Esophagus mucosa (tissue), 1 donor: ENCODE measurements at regions not wholly inside any gene's neighbourhood (a gene's known extent, or its start where the extent isn't known, plus 50 kb on each side); places are given as distances from the start of the nearest gene placed in this dataset.
"Not testable (repeated sequence)": the region's sequence is repeated elsewhere in the genome, so short reads cannot be mapped to it uniquely, and the experiment has no call there.

Source experiments
- ATAC-seq: fragments of 200-7000 bp; cut with Tn5 transposase; one replicate; pipeline ENCODE4 v1.9.1; 2020
- donor health status: DM: yes; HTN: yes; CAD: no.

- ATAC-seq, result no peak
Measured at GRCh38 chr16:10232757-10233156, 50.5 kb upstream of the GRIN2A start.

GRCh38 chr16:10239640-10240039, 57.4 kb upstream of the GRIN2A start:
- ATAC-seq, result no peak

DNA sequence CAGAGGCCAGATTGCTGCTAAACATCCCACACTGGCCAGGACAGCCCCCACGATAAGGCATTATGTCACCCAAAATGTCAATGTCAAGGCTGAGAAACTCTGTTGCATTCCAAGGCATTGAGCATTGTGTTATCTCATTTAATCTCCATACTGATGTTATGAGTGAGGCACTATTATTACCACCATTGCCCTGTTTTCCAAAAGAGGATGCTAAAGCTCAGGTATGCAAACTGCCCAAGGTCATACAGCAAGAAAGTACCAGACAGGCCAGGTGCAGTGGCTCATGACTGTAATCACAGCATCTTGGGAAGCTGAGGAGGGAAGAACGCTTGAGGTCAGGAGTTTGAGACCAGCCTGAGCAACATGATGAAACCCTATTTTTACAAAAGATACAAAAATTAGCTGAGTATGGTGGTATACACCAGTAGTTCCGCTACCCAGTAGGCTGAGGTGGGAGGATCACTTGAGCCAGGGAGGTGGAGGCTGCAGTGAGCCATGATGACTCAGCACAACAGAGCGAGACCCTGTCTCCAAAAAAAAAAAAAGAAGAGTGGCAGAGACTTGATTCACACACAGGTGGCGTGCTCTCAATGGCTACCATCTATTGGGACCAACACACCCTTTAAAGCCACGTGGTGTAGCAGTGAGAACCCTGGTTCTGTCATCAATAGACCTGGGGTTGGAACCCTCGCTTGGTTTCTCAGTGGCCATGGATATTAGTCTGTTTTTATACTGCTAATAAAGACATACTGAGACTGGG, 58.8 kb upstream of the GRIN2A start:
- ATAC-seq, result no peak

DNA sequence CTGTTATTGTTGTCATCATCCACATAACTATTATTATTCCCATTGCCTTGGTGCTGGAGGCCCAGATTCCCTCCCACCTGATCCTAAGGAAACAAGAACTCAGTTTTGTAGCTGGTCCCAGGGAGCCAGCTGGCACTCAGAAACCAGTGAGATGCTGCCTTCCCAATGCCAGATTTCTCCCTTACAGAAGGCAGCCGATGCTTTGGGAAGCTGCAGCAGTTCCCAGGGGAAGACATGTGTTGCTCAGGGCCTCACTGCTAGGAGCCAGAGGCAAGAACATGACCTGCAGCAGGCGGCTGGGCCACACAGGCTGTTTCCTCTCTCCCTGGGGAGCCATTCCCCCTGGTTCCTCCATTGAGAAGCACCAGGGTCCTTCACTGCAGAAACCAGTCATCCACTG, 59.9 kb upstream of the GRIN2A start:
- ATAC-seq, result no peak

GRCh38 chr16:10242916-10243315, 60.7 kb upstream of the GRIN2A start:
- ATAC-seq, result no peak

GRCh38 chr16:10245002-10245401, 62.8 kb upstream of the GRIN2A start:
- ATAC-seq, result no peak

DNA sequence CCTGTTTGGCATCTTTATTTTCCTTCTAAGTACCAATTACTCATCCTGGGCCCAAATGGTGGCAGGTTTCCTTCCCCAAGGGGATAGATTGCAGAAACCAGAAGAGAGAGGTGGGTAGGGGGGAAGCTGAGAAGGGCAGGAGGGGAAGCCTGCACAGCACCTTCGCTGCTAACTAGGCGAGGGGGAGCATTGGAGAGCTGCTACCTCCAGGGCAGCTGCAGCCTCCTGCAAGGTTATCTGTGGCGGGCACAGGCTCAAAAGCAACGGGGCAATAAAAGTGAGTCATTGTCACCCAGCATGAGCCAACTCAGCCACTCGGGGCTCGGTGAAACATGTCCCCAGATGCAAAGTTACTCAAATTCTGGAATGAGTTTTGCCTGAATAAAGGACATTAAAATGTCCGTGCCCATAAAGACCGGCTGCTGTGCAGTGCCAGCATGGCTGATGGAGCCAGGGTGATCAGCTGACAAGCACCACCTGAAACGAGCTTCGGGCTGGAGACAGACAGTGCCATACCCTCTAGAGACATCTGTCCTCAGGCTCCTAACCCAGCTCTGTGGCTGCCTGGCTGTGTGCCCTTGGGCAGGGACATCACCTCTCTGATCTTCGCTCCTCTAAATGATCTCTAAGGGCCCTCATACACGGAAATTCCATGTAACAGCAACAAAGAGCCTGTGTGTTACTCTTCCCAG, 68.1 kb upstream of the GRIN2A start:
- ATAC-seq, result no peak

GRCh38 chr16:10252155-10252554, 69.9 kb upstream of the GRIN2A start:
- ATAC-seq, result no peak

DNA sequence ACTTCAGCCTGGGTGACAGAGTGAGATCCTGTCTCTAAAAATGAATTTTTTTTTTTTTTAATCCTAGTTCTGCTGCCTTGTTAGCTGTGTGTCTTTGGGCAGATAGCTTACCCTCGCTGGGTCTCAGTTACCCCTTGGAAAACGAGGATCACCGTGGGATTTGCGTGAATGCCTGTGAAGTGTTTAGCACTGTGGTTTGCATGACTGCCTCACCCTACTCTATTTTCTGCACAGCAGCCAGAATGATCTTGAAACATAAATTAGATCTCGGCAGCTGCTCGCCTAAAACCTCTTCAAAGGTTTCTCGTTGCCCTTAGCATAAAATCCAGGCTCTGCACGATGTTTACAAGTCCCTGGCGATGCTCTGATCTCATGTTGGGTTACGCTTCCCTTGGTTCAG, 71.2 kb upstream of the GRIN2A start:
- ATAC-seq, result no peak

DNA sequence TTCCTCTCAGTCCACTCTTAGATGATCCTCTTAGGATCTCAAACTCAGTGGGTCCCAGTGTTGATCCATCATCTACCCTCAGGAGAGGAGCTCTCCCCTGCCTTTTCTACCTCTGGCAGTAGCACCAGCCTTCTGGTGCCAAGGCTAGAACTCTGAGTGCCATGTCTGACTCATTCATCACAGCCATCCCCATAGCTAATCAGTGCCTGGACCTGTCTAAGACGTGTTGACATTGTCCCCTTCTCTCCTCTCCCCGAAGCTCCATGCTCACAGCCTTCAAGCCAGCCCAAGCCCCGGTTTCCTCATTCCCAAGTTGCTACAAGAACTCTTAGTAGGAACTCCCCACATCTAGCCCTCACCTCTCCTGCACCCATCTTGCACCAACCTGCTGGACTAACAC, 73.5 kb upstream of the GRIN2A start:
- ATAC-seq, result peak; percentile 82

DNA sequence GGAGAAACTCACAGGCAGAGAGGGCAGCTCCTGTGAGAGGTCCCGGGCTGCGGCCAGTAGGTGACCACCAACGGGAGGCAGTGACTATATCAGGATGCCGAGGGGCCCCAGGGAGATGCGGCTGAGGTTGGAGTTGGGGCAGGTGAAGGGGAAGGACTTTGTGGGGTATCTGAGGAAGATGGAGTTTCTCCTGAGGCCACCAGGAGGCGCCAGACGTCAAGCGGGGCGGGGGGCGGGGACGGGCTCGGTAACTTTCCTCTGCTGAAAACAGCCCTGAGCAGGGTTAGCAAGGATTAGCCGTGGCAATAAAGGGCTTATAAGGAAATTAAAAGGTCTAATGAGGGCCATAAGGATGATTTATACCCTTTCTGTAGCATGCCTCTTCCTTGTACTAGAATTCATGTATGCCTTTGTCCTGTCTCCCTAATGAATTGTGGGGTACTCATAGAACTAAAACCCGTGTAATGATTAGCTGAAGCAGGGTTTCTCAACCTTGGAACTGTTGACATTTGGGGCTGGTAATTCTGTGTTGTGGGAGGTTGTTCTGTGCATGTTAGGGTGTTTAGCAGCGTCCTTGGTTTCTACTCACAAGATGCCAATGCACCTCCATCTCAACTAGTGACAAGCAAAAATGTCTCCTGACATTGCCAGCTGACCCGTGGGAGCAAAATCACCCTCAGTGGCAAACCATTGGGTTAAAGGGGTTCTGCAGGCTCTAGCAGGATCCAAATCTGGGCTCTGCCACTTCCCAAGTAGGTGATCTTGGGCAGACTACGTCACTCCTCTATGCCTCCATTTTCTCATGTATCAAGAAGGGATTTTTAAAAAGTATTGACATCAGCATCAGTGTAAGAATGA, 74.8 kb upstream of the GRIN2A start:
- ATAC-seq, result peak; percentile 84

DNA sequence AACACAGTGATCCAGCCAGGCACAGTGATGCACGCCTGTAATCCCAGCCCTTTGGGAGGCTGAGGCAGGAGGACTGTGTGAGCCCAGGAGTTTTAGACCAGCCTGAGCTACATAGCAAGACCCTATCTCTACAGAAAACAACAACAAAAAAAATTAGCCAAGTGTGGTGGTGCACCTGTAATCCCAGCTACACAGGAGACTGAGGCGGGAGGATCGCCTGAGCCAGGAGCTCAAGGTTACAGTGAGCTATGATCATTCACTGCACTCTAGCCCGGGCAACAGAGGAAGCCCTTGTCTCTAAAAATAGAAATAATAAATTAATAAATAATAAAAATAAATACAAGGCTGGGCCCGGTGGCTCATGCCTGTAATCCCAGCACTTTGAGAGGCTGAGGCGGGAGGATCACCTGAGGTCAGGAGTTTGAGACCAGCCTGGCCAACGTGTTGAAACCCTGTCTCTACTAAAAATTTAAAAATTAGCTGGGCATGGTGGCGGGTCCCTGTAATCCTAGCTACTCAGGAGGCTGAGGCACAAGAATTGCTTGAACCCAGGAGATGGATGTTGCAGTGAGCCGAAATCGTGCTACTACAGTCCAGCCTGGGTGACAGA, 75.5 kb upstream of the GRIN2A start:
- not testable (repeated sequence) for ATAC-seq

DNA sequence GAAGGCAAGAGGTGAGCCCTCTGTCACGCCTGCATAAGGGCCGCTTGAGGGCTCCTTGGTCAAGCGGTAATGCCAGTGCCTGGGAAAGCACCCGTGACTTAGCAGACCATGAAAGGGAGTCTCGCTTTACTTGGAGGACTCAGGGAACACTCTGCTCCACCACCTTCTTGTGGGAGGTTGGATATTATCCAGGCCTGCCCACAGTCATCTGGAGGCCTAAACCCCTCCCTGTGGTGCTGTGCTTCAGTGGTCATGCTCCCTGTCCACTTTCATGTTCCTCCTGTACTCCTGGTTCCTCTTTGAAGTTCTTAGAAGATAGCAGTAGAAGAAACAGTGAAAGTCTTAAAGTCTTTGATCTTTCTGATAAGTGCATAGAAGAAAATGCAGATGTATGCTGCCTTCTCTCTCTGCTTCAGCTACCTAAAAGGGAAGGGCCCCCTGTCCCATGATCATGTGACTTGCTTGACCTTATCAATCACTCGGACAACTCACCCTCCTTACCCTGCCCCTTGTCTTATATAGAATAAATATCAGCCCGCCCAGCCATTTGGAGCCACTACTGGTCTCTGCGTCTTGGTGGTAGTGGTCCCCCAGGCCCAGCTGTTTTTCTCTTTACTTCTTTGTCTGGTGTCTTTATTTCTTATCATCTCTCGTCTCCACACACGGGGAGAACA, 76.8 kb upstream of the GRIN2A start:
- not testable (repeated sequence) for ATAC-seq

GRCh38 chr16:10261077-10261476, 78.8 kb upstream of the GRIN2A start:
- ATAC-seq, result no peak

GRCh38 chr16:10261526-10261925, 79.3 kb upstream of the GRIN2A start:
- ATAC-seq, result not testable (repeated sequence)

GRCh38 chr16:10262377-10263132, 80.3 kb upstream of the GRIN2A start:
- ATAC-seq, result no peak

- ATAC-seq, result no peak
Measured at GRCh38 chr16:10265770-10266615, 83.8 kb upstream of the GRIN2A start.

GRCh38 chr16:10266809-10267208, 84.6 kb upstream of the GRIN2A start:
- no peak for ATAC-seq

DNA sequence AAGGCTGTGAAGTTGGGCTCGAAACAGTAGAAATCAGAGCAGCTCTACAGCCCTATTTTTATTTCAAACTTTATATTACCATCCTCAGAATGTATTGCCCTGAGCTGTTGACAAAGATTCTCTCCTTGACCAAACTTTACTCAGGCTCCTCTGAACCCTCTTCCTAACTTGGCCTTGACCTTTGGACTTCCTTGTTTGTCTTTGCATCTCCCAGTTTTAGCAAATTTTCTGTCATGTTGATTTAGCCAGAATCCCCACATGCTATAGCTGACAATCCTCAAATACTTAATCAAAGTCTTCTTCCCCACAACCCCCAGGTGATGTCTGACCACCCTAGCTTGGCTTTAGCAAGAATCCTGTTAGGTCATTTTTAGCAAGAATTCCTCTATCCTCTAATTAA, 87.4 kb upstream of the GRIN2A start:
- no peak for ATAC-seq

GRCh38 chr16:10272250-10272854, 90.1 kb upstream of the GRIN2A start:
- ATAC-seq, result not testable (repeated sequence)
